HG03175 (cell line): ENCODE measurements at regions not wholly inside any gene's neighbourhood (a gene's known extent, or its start where the extent isn't known, plus 50 kb on each side); places are given as distances from the start of the nearest gene placed in this dataset.

Experiments used
- ATAC-seq: cut with Tn5 transposase; IDR thresholded peaks from one replicate; pipeline ENCODE4 v1.9.1; 2021; ENCODE audit warnings: mild to moderate bottlenecking, moderate library complexity; ENCODE audit not compliant: unreplicated experiment

GRCh38 chr6:133818320-133818719 is 70.6 kb upstream of the TCF21 start:
- ATAC-seq: no peak

DNA sequence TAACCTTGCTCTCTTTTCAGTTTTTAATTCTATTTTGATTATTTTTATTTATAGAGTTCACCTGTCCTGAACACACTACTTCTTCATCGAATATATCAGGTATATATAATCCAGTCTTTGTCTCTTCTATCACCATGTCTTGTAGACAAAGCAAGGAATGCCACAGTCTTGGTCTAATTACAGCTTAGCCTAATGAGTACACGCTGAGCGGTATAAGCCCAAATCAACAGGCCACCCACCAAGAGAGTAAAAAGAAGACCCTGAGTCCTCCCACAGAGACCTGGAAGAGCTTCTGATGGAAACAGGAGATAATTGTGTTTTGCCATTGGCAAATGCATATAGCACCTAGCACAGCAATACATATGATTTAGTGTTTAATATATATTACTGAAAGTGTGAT is 68.7 kb upstream of the TCF21 start:
- ATAC-seq: no peak

- no peak for ATAC-seq
Observed at GRCh38 chr6:133827766-133828165, 61.1 kb upstream of the TCF21 start.

DNA sequence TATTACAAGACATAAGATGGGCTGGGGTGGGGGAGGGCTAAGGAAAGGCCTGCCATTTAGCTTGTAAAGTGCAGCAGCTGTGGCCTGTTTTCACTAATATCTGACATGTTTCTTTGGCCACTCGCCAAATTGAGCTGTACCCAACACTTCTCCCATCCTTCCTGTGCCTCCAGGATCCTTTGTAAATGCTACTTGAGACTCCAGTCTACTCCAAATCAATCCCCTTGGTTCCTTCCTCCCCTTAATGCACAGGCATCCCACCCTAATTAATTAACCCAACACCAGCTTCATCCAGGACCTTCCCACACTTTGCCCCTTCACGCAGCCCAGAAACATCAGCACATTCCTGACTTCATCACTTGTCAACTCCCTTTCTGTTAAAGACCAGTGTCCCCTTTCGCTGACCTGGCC is 55.0 kb upstream of the TCF21 start:
- no peak for ATAC-seq

DNA sequence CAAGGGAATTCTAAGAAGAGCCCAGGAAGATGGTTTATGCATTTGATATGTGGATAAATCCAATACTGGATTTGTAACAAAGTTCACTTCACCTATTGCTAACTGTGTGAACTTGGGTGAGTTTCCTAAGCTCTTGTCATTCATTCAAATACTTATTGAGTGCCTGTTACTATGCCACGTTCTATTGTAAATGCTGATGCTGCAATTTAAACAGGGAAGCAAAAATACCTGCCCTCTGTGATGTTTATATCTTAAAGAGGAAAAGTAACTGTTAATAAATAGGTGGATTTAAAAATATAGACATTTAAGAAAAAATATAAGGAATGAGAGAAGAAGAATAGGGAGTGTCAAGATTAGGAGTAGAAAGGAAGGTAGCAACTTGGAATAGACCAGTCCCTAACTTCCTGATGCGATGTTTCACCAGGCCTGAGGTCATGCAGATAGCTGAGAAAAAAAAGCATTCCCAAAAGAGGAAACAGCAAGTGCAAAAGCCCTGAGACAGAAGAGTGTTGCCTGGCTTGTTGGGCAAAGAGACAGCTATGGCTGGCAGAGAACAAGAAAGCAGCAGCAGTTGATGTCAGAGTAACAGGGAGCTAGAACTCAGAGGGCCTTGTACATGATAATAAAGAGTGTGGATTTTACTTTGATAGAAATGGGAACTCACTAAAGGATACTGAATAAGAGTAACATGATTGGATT is 54.3 kb upstream of the TCF21 start:
- ATAC-seq: no peak

GRCh38 chr6:133835901-133836300 is 53.0 kb upstream of the TCF21 start:
- ATAC-seq: no peak

DNA sequence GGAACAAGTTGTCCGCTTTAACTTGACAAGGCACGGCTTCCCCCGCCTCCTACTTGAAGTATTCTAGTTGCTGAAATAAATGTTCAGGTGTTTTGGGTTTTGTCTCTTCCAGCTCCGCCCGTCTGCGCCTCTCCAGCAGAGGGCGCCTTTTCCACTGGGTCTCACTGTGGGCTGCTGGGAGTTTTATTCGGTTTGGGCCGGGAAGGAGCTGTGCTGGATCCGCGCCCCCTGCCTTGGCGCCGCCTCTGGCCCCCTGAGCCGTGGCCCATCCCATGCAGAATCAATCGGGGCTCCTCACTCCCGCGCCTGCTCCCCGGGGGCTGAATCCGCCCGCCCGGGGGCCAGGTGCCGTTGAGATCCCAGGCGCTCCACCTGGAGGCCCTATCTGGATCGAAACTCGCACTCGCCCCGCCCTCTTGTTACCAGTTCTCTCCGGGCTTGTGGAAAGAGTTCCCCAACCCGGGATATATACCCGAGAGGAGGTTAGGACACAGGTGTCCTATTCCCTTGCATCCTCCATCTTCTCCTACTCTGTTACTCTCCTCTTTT is 51.0 kb upstream of the TCF21 start:
- ATAC-seq: peak; percentile 78
